ENCODE measurements at regions not wholly inside any gene's neighbourhood (a gene's known extent, or its start where the extent isn't known, plus 50 kb on each side); places are given as distances from the start of the nearest gene placed in this dataset.

- DNase-seq (ENCODE audit: low spot score) = no peak
Measured at GRCh38 chr13:73794755-73795154, 339.4 kb downstream of the KLF12 start.

GRCh38 chr13:73793361-73793760, 340.8 kb downstream of the KLF12 start:
- DNase-seq (ENCODE audit: low spot score) = no peak

GRCh38 chr13:73792796-73793195, 341.4 kb downstream of the KLF12 start:
- no peak for DNase-seq (ENCODE audit: low spot score)

- DNase-seq (ENCODE audit: low spot score) = no peak
Measured at GRCh38 chr13:73782450-73783449, 351.5 kb downstream of the KLF12 start.

GRCh38 chr13:73781384-73781783, 352.8 kb downstream of the KLF12 start:
- DNase-seq (ENCODE audit: low spot score) = no peak

GRCh38 chr13:73779881-73780280, 354.3 kb downstream of the KLF12 start:
- no peak for DNase-seq (ENCODE audit: low spot score)

GRCh38 chr13:73778242-73778864, 355.9 kb downstream of the KLF12 start:
- DNase-seq (ENCODE audit: low spot score) = no peak

GRCh38 chr13:73777134-73777533, 357.1 kb downstream of the KLF12 start:
- DNase-seq (ENCODE audit: low spot score) = no peak

GRCh38 chr13:73776151-73776785, 357.9 kb downstream of the KLF12 start:
- DNase-seq (ENCODE audit: low spot score) = no peak

GRCh38 chr13:73773168-73773549, 361.0 kb downstream of the KLF12 start:
- DNase-seq (ENCODE audit: low spot score) = peak; percentile 61

GRCh38 chr13:73772449-73773167, 361.6 kb downstream of the KLF12 start:
- peak; percentile 91 for DNase-seq (ENCODE audit: low spot score)

GRCh38 chr13:73767747-73768315, 366.4 kb downstream of the KLF12 start:
- no peak for DNase-seq (ENCODE audit: low spot score)

GRCh38 chr13:73767191-73767741, 366.9 kb downstream of the KLF12 start:
- DNase-seq (ENCODE audit: low spot score) = peak; percentile 62

- peak; percentile 74 for DNase-seq (ENCODE audit: low spot score)
Measured at GRCh38 chr13:73765651-73766384, 368.4 kb downstream of the KLF12 start.

GRCh38 chr13:73759434-73759833, 374.8 kb downstream of the KLF12 start:
- DNase-seq (ENCODE audit: low spot score) = no peak

GRCh38 chr13:73757481-73758233, 376.5 kb downstream of the KLF12 start:
- no peak for DNase-seq (ENCODE audit: low spot score)

GRCh38 chr13:73754727-73755292, 379.4 kb downstream of the KLF12 start:
- DNase-seq (ENCODE audit: low spot score) = peak; percentile 71

- no peak for DNase-seq (ENCODE audit: low spot score)
Measured at GRCh38 chr13:73754241-73754640, 380.0 kb downstream of the KLF12 start.

GRCh38 chr13:73751290-73751689, 382.9 kb downstream of the KLF12 start:
- no peak for DNase-seq (ENCODE audit: low spot score)

- no peak for DNase-seq (ENCODE audit: low spot score)
Measured at GRCh38 chr13:73748404-73748803, 385.8 kb downstream of the KLF12 start.

Data from SW480 (cell line).